HS-27A (cell line): ENCODE measurements at regions not wholly inside any gene's neighbourhood (a gene's known extent, or its start where the extent isn't known, plus 50 kb on each side); places are given as distances from the start of the nearest gene placed in this dataset.
"Not testable (repeated sequence)": the region's sequence is repeated elsewhere in the genome, so short reads cannot be mapped to it uniquely, and the experiment has no call there.

Experiments
- DNase-seq: peaks from one replicate; pipeline ENCODE4 v3.0.0-alpha.2; 2012; ENCODE audit warnings: low read depth, missing footprints

DNA sequence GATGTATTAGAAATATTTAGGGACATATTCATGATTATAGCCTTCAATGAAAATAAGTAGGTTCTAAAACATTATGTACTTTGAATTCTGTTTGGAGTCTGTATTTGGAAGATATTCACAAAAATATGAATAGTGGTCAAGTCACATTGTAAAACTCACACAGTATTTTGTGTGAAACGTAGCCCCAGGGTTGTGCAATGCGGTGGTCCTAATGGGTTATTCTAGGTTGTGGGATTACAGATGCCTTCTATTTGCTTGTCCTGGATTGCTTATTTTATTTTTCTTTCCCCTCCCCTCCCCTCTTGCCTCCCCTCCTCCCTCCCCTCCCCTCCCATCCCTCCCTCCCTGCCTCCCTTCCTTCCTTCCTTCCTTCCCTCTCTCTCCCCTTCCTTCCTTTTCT lies 93.7 kb upstream of the THUMPD2 start:
- no peak for DNase-seq

- peak; percentile 12 for DNase-seq
These were observed 92.3 kb upstream of the THUMPD2 start for GRCh38 chr2:39871291-39871761.

DNA sequence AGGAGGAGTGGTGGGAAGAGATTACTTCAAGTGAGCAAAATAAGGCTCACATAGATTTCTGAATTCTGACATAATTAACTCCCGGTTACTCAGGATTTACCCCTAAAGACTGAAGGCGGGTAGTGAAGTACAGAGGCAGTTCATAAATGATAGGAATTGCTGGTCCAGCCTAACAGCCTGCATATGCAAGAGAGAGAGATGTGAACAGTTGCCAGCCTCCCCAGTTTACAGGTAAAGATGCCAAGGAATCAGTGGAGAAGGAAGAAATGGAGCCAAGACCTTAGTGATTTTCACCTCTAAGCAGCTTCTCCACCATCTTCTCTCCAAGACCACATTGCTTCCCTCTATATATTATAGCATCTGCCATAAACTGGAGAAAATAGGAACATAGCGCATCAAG lies 91.8 kb upstream of the THUMPD2 start:
- DNase-seq, result no peak

- DNase-seq, result no peak
These were observed 88.2 kb upstream of the THUMPD2 start for GRCh38 chr2:39867268-39867667.

- no peak for DNase-seq
These were observed 86.7 kb upstream of the THUMPD2 start for GRCh38 chr2:39865751-39866150.

GRCh38 chr2:39863672-39864071 lies 84.6 kb upstream of the THUMPD2 start:
- DNase-seq, result not testable (repeated sequence)

DNA sequence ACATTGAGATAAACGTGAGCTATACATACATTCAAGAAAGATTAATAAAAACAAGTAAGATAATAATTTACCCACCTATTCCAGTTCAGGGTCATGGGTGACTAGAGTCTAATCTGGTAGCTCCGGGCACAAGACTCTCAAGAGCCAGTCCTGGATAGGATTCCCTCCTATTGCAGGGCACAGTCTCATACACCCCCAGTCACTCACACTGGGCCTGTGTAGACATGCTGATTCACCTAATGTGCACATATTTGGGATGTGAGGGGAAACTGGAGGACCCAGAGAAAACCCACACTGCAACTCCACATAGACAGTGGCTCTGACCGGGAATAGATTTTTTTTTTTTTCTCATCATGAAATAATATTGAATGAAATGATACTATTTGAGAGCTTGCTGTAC lies 81.5 kb upstream of the THUMPD2 start:
- no peak for DNase-seq

DNA sequence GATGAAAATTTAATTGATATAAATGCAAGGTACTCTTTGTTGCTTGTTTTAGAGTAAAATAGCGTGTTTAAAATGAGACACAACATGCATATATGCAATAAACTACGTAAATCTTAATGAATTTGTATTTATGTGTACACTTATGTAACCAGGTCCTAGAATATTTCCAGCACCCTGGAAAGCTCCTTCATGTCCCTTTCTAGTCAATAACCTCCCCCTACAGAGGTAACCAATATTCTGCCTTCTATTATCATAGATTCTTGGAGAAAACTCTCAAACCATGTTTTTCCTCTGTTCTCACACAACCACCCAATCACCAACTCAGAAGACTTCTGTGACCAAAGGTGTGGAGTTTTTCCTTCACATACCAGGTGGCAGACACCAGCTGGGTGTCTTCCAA lies 79.6 kb upstream of the THUMPD2 start:
- DNase-seq, result no peak

DNA sequence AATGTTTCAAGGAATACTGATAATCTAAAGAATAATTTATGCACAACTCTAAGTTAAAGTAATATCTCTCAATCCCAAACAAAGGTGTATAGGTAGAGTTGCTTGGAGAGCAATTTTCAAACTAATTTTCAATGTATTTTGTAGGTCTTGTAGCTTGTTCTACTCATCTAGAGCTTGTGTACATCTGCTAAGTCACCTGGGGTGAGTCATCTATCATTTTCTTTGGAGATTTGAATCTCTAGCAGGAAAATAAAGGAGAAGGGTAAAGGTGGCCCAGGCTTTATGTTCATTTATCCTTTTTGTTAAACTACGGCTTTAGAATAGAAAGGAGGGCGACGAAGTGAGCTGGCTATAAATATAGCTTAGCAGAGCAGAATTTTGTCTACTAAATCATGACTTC lies 76.8 kb upstream of the THUMPD2 start:
- DNase-seq, result no peak

- DNase-seq, result no peak
These were observed 75.7 kb upstream of the THUMPD2 start for GRCh38 chr2:39854771-39855170.

DNA sequence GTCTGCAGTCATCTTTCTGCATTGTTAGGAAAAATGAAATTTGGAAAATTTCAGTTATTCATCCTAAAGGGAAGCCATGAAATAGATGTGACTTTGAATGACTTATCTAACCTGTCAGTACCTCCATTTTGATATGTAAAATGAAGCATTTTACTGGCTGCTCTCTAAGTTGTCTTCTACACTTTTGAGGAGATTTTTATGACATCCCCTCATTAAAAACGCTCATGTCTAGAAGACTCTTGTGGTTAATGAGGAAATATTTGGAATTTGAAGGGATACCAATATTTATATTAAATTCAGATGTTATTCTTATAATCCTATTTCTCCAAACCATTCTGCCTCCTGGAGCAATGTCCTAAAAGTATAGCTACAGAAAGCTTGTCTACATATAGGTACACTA lies 73.8 kb upstream of the THUMPD2 start:
- no peak for DNase-seq

DNA sequence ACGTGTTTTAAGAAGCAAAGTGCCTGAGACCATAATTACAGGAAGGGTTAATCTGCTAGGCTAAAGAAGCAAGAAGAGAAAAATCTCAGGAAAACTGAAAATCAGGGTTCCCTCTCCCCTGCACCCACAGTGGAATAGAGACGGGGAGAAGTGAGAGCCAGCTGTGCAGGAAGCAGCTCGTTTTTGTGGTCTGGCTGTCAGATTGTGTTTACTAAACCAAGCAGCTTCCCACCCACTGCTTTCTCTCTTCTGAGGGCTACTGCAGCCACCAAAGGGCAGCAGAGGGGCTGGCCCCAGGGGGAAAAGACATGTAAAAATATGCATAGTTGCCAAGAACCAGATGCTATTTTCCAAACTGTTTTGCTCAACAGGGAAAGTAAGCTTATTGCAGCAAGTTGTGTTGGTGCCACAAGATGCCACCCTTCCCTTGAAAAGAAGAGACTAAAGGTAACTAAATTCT lies 72.6 kb upstream of the THUMPD2 start:
- no peak for DNase-seq

DNA sequence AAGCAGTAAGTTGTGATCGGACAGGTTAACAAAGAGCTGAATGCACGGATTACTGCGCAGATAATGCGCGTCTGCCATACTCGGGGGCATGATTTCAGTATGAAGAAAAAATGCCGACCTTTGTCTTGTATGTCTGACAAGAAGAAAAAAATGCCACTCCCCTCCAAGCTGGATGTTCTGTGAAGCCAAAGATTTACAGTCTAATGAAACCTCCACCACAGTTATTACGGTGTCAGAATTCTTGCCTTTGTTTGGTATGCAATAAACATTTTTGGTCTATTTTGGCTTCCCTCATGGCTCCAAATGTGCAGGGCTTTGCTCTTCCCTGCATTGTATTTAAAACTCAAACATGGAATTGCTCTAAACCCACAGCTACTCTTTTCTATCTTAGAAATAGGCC lies 72.2 kb upstream of the THUMPD2 start:
- no peak for DNase-seq

DNA sequence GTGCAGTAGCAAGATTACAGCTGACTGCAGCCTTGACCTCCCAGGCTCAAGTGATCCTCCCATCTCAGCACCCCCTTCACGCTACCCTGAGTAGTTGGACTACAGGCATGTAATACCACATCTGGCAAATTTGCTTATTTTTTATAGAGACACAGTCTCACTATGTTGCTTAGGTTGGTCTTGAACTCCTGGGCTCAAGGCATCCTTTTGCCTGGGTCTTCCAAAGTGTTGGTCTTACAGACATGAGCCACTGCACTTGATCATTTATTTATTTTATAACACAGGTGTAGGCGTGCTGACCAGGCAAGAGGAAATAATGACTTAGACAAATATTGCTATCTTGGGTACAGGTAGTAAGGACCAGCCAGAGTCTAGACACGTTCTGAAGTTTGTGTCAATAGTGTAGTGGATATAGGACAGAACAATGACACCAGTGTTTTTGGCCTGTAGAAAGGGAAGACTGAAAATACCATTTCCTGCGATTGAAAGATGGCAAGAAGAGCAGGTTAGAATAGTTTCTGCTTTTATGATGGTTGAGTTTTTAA lies 71.0 kb upstream of the THUMPD2 start:
- no peak for DNase-seq

DNA sequence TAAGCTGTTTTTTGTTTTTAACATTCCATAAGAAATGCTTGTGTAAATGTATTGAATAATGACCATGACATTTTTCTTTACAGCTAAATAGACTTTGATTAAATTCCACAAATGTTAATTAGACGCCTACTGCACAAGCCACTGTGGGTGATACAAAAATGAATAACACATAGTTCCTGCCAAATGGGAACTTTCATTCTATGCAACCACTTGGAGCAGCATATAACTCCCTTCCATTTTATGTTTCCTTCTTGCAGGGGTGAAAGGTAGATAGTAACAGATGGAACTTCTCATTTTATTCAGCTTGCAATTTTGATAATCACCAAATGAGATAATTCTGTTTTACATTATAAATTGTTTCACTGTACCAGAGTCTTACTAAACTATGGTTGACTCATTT lies 70.0 kb upstream of the THUMPD2 start:
- DNase-seq, result no peak

DNA sequence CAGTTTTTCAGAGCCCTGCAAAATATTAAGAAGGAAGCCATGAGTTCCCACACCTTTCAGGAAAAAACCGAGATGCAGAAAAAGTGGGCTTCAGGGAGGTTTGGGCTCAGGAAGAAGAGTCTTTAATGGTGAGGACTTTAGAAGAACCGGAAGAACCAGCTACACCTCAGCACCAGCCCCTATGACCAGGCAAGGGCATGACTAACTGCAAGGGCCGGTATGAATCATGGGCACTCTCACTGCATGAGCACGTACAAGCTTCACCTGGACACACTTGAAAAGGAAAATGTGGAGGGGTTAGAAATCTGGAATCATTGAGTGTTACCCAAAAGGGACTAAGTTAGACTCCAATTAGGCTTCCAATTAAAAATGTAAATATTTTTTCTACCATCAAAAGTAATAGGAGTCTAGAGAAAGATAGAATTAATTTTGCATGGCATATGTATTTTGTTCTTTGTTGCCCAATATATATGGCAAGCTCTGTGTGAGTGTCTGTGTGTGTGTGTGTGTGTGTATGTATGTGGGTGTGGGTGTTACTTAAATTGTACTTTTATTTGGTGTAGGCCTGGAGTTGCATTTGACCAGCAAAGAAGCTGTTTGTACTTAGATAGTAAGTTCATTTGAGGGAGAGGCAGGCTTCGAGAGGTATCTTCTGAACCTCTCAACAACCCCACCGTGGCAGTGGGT lies 66.5 kb upstream of the THUMPD2 start:
- no peak for DNase-seq

DNA sequence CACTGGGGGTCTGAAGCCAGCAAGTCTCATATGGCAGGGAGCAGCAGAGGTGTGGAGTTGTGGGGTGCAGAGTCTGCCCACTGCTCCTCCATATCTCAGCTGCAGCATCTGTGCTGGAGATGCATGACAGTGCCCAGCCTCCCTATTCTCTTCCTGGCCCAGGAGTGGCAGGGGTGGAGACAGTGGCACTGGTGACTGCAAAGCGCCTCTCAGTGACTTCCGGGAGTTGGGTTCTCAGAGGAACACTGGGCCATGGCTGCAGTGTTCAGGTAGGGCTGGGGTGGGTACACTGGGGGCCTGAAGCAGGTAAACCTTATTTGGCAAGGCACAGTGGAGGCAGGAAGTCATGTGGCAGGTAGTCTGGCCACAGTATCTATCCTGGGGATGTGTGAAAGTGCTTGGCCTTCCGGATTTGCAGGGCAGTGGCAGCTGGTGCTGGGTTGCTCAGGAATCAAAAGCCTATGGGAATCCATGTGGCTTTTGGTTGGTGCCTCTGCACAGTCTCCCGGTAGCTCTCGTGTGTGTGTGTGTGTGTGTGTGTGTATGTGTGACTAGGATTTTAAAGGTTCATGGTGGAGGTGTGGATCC lies 60.3 kb upstream of the THUMPD2 start:
- no peak for DNase-seq

DNA sequence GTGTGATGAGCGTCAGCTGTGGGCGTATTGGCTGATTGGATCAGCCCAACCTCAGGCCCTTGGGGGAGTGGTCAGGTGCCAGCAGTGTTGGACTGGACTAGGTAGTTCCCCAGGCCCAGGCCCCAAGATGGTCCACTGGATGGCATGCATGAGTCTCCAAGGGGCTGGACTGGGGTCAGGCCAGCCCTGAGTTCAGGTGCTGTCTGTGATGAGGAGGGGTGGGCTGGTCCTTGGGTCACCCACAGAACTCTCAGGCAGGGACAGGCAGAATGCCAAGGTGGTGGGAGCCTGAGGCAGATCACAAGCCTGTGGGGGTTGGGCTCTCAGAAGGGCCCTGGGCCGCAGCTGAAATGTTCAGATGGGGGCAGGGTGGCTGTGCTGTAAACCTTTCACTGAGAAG lies 59.5 kb upstream of the THUMPD2 start:
- no peak for DNase-seq

GRCh38 chr2:39837856-39838453 lies 58.9 kb upstream of the THUMPD2 start:
- DNase-seq, result no peak

GRCh38 chr2:39836638-39837037 lies 57.6 kb upstream of the THUMPD2 start:
- DNase-seq, result no peak

GRCh38 chr2:39834426-39834825 lies 55.4 kb upstream of the THUMPD2 start:
- DNase-seq, result no peak

DNA sequence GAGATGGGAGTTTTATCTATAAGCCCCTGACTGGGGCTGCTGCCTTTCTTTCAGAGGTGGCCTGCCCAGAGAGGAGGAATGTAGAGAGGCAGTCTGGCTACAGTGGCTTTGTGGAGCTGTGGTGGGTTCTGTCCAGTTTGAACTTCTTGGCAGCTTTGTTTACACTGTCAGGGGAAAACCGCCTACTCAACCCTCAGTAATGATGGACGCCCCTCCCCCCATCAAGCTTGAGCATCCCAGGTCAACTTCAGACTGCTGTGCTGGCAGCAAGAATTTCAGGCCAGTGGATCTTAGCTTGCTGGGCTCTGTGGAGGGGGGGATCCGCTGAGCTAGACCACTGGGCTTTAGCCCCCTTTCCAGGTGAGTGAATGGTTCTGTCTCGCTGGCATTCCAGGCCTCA lies 51.6 kb upstream of the THUMPD2 start:
- not testable (repeated sequence) for DNase-seq
